SK-N-MC (cell line): ENCODE measurements at regions not wholly inside any gene's neighbourhood (a gene's known extent, or its start where the extent isn't known, plus 50 kb on each side); places are given as distances from the start of the nearest gene placed in this dataset.

ENCODE experiments used
- EZH2 ChIP-seq: fragments of 200-600 bp; sonication (generic); IDR thresholded peaks from one replicate; pipeline ENCODE4 v1.6.1; 2017; ENCODE audit warnings: antibody characterized with exemption
- FOXP2 ChIP-seq: optimal IDR thresholded peaks from 2 replicates; pipeline ENCODE3; 2011; ENCODE audit warnings: mild to moderate bottlenecking, moderate library complexity; ENCODE audit not compliant: insufficient read depth; ENCODE audit errors: extremely low read length, control extremely low read depth
- POLR2AphosphoS5 ChIP-seq: IDR thresholded peaks from 2 replicates; pipeline ENCODE4 v1.6.1; 2012; ENCODE audit warnings: mild to moderate bottlenecking, low read depth, low read length, borderline replicate concordance

- TF ChIP-seq EZH2 = no peak
- no peak for TF ChIP-seq POLR2AphosphoS5
- TF ChIP-seq FOXP2 = no peak
These were observed 186.7 kb upstream of the PMEPA1 start for GRCh38 chr20:57896563-57896962.
